Heart left ventricle (tissue), 16 donors: ENCODE measurements at regions not wholly inside any gene's neighbourhood (a gene's known extent, or its start where the extent isn't known, plus 50 kb on each side); places are given as distances from the start of the nearest gene placed in this dataset.

Experiments
- ATAC-seq, 4 donors: fragments of 200-7000 bp; cut with Tn5 transposase; one replicate each; pipeline ENCODE4 v1.9.1; 2020 to 2022; ENCODE audit warnings: moderate library complexity in 4 of 4, mild to moderate bottlenecking in 3 of 4, moderate number of reproducible peaks in 1 of 4
- DNase-seq, 5 donors: peaks; one replicate each; pipeline ENCODE4 v3.0.0-alpha.2; 2020
- H3K27ac ChIP-seq, 12 donors: fragments of 200-600 bp; sonication (generic) in 4 of 12; one replicate each; pipeline versions ENCODE4 v1.5.0 to v1.8.0; 2016 to 2022; ENCODE audit warnings: mild to moderate bottlenecking in 2 of 12
- H3K27me3 ChIP-seq, 9 donors: fragments of 200-600 bp; sonication (generic) in 2 of 9; one replicate each; pipeline versions ENCODE4 v1.5.1 to v1.8.0; 2016 to 2022; ENCODE audit warnings: mild to moderate bottlenecking in 3 of 9
- H3K36me3 ChIP-seq, 9 donors: fragments of 200-600 bp; sonication (generic) in 2 of 9; one replicate each; pipeline versions ENCODE4 v1.5.0 to v1.8.0; 2018 to 2022; ENCODE audit warnings: mild to moderate bottlenecking in 2 of 9
- H3K4me1 ChIP-seq, 12 donors: fragments of 200-600 bp; sonication (generic) in 4 of 12; one replicate each; pipeline versions ENCODE4 v1.5.0 to v1.8.0; 2016 to 2022; ENCODE audit warnings: mild to moderate bottlenecking in 3 of 12
- H3K4me3 ChIP-seq, 12 donors: fragments of 200-600 bp; sonication (generic) in 4 of 12; one replicate each; pipeline versions ENCODE4 v1.5.0 to v1.8.0; 2017 to 2022; ENCODE audit warnings: mild to moderate bottlenecking in 9 of 12, moderate library complexity in 4 of 12
- H3K9me3 ChIP-seq, 12 donors: fragments of 200-600 bp; sonication (generic) in 4 of 12; one replicate each; pipeline versions ENCODE4 v1.5.0 to v1.8.0; 2016 to 2022; ENCODE audit warnings: mild to moderate bottlenecking in 1 of 12
- CTCF ChIP-seq, 12 donors: fragments of 200-600 bp; sonication (generic) in 4 of 12; IDR thresholded peaks; one replicate each; pipeline versions ENCODE4 v1.5.0 to v1.8.0; 2018 to 2022; ENCODE audit warnings: antibody characterized with exemption in 12 of 12, mild to moderate bottlenecking in 5 of 12
- POLR2A ChIP-seq, 2 donors: fragments of 450-650 bp; IDR thresholded peaks; one replicate each; pipeline ENCODE4 v1.6.1; 2017; ENCODE audit warnings: antibody characterized with exemption in 2 of 2, mild to moderate bottlenecking in 2 of 2, moderate library complexity in 2 of 2
- WGBS, 4 donors: extraction: QIAGEN DNeasy Blood & Tissue Kit in 2 of 4; methylation state at CpG; one replicate each; pipeline versions ENCODE4 v1.1.5 to v1.1.7; 2013 to 2018; 5-methylcytosine and 5-hydroxymethylcytosine counted together
- intact Hi-C, 10 donors: fragments of 100-400 bp; cut with DNase I; formaldehyde crosslinking; loops; one replicate each; pipeline versions ENCODE4 v1.11.1 to v1.14.2; 2022
- donor health status: ischemic (EF 13 %, LVEDD 7.1; RV severe dilation, severe dysfunction).
- donor health status: healthy with polysubstance abuse.
- donor health status: DM: no; HTN: yes; CAD: no.
- donor health status: DM: no; HTN: no; CAD: no.
- donor health status: ischemic (EF 25% LVEDD 6.9; RV normal size, moderate dysfunction).
- donor health status: ischemic (EF 25% LVEDD 5.7; RV mildly dilated, moderate dysfunction).
- donor health status: healthy.
- donor health status: DM: yes; HTN: yes; CAD: no.
- donor health status: ischemic (EF 35%, LVEDD 5.7; RV mildly dilated, moderate dysfunction).
- donor health status: nonischemic (EF 11% LVEDD 7.7; RV severe dilation, severe dysfunction).
- donor health status: DM: yes; HTN: yes; CAD: no.
- donor health status: PGD.
- donor health status: ischemic (EF 29% LVEDD 5.4; RV normal size, mild dysfunction).
- donor health status: nonischemic (EF 23%, LVEDD 6.1; RV moderate dilation, normal function).

GRCh38 chr3:65080432-65080831 is 392.6 kb upstream of the ADAMTS9 start:
- Histone ChIP-seq H3K27ac (no peak overlapping the region), H3K4me3 (no peak overlapping the region), H3K36me3 (no peaks in the 10 kb centered on the region), H3K4me1 (peaks cover 0 to 4% (median 0%) of the 10 kb centered on the region in 12 donors), H3K27me3 (no peaks in the 10 kb centered on the region), H3K9me3 (no peaks in the 10 kb centered on the region)
- 55 to 63% (median 60%) methylated on average over 3 of the region's 3 CpGs for WGBS, 4 donors
- intact Hi-C loops: loop anchor here in 3 of 10 donors (5.0 to 10.0 kb wide), 2 partner anchors 396 to 398 kb away; partner anchors contain the start of gene ADAMTS9 (in 2 of the 3)
- peak in 1 of 5 donors; percentile 37 for DNase-seq
- peak in 3 of 4 donors; percentile 50 to 57 (median 53) for ATAC-seq
- TF ChIP-seq POLR2A (IDR thresholded peaks at IDR 0.05) (no peak), CTCF (IDR thresholded peaks at IDR 0.05) (peak in 9 of 12 donors; percentile 11 to 42 (median 22))

GRCh38 chr3:65079560-65079959 is 391.8 kb upstream of the ADAMTS9 start:
- Histone ChIP-seq H3K27ac (no peak overlapping the region), H3K36me3 (no peaks in the 10 kb centered on the region), H3K4me3 (no peak overlapping the region), H3K9me3 (no peaks in the 10 kb centered on the region), H3K27me3 (no peaks in the 10 kb centered on the region), H3K4me1 (peaks cover 0 to 4% (median 0%) of the 10 kb centered on the region in 12 donors)
- intact Hi-C loops: no loop called here
- TF ChIP-seq CTCF (IDR thresholded peaks at IDR 0.05): no peak
- DNase-seq (no peak), ATAC-seq (no peak)
- WGBS, 4 donors: 80 to 82% (median 81%) methylated on average over 5 of the region's 5 CpGs

GRCh38 chr3:65078748-65079147 is 390.9 kb upstream of the ADAMTS9 start:
- no peak overlapping the region for H3K27ac ChIP-seq
- no peak overlapping the region for H3K4me3 ChIP-seq
- peaks cover 0 to 4% (median 0%) of the 10 kb centered on the region in 12 donors for H3K4me1 ChIP-seq
- TF ChIP-seq CTCF (IDR thresholded peaks at IDR 0.05) (no peak), POLR2A (IDR thresholded peaks at IDR 0.05) (no peak)
- DNase-seq: no peak
- no peaks in the 10 kb centered on the region for H3K36me3 ChIP-seq
- no peak for ATAC-seq
- H3K27me3 ChIP-seq: no peaks in the 10 kb centered on the region
- H3K9me3 ChIP-seq: no peaks in the 10 kb centered on the region
- intact Hi-C loops: no loop called here

GRCh38 chr3:65077124-65077523 is 389.3 kb upstream of the ADAMTS9 start:
- H3K4me3 ChIP-seq: no peak overlapping the region
- H3K4me1 ChIP-seq: no peaks in the 10 kb centered on the region
- TF ChIP-seq CTCF (IDR thresholded peaks at IDR 0.05) (no peak), POLR2A (IDR thresholded peaks at IDR 0.05) (no peak)
- no peaks in the 10 kb centered on the region for H3K27me3 ChIP-seq
- 70 to 99% (median 97%) methylated on average over 2 of the region's 2 CpGs for WGBS, 4 donors
- H3K27ac ChIP-seq: no peak overlapping the region
- H3K36me3 ChIP-seq: no peaks in the 10 kb centered on the region
- intact Hi-C loops: no loop called here
- no peaks in the 10 kb centered on the region for H3K9me3 ChIP-seq
- ATAC-seq: no peak
- DNase-seq: no peak
